ENCODE measurements at regions not wholly inside any gene's neighbourhood (a gene's known extent, or its start where the extent isn't known, plus 50 kb on each side); places are given as distances from the start of the nearest gene placed in this dataset.

GRCh38 chr14:82626156-82627066 is 1092.8 kb upstream of the SEL1L start:
- TF ChIP-seq POLR2AphosphoS5 (IDR thresholded peaks at IDR 0.05; ENCODE audit: low read depth, low read length) = no peak
- TF ChIP-seq REST (IDR thresholded peaks at IDR 0.05; ENCODE audit: insufficient read depth in 1 of 2, low read depth in 2 of 2, low read length in 2 of 2) = no peak
- no peak for TF ChIP-seq FOXP2 (optimal IDR thresholded peaks at IDR 0.05; ENCODE audit: borderline replicate concordance, extremely low read depth, extremely low read length, insufficient read depth)
